ENCODE measurements at regions not wholly inside any gene's neighbourhood (a gene's known extent, or its start where the extent isn't known, plus 50 kb on each side); places are given as distances from the start of the nearest gene placed in this dataset.

DNA sequence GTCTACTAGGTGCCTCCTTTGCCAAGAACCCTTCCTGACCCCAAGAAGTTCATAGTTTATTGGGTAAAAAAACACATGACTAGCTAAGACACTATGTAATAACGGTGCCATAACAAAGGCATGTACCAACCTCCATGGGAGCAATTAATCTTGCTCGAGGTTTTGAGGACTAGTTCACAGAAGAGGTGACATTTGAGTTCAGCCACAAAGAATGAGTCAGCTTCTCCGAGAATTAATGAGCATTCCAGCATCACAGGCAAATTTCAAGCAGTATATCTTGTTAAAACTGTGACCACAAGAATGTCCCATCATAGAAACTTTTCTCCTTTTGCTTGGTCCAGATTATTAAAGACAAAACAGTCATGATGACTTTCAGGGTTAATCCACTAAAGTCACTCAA lies 113.0 kb upstream of the RAP1B start:
- FAIRE-seq (no peak), DNase-seq (ENCODE audit: insufficient read length) (no peak)
- TF ChIP-seq POLR2AphosphoS5 (IDR thresholded peaks at IDR 0.05; ENCODE audit: low read depth, low read length) (no peak), POLR2A (IDR thresholded peaks at IDR 0.05; ENCODE audit: low read depth, low read length) (no peak), TAF1 (IDR thresholded peaks at IDR 0.05; ENCODE audit: borderline replicate concordance, low read depth, low read length) (no peak)

DNA sequence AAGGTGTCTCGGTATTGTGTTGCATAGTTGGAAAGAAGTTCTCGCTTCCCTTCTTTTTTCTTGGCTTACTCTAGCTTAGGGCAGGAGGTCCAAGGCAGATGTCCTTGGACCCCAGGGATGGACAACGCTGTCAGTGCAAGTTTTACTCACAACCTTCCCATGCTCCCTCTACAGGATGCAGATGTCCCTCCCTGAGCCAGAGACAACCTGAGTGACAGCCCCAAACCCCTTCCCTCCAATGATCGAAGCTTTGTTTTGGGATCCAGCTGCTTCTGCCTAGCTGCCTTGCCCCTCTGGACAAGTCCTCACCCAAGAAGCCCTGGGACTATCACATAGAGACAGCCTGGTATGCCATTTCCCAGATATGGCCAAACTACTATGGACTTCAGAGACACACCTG lies 112.0 kb upstream of the RAP1B start:
- DNase-seq (ENCODE audit: insufficient read length) (no peak), FAIRE-seq (no peak)
- TF ChIP-seq TAF1 (IDR thresholded peaks at IDR 0.05; ENCODE audit: borderline replicate concordance, low read depth, low read length) (no peak), POLR2A (IDR thresholded peaks at IDR 0.05; ENCODE audit: low read depth, low read length) (no peak), POLR2AphosphoS5 (IDR thresholded peaks at IDR 0.05; ENCODE audit: low read depth, low read length) (no peak)

DNA sequence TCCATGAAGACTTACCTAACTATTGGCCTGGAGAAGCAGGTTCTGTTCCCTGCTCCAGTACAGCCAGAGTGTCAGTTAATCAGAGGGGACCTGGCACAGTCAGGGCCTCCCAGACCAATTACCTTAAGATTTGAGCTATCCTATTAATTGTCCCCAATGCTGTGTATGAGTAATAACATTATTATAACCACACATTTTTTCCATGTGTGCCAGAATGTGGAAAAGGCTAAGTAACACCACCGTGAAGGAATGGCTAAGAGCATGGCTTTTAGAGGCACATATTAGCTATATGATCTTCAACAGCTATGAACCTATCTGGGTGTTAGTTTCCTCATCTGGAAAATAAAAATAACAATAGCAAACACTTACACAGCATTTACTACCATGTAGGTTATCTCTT lies 111.1 kb upstream of the RAP1B start:
- FAIRE-seq: no peak
- no peak for DNase-seq (ENCODE audit: insufficient read length)
- TF ChIP-seq TAF1 (IDR thresholded peaks at IDR 0.05; ENCODE audit: borderline replicate concordance, low read depth, low read length) (no peak), POLR2AphosphoS5 (IDR thresholded peaks at IDR 0.05; ENCODE audit: low read depth, low read length) (no peak), POLR2A (IDR thresholded peaks at IDR 0.05; ENCODE audit: low read depth, low read length) (no peak)

DNA sequence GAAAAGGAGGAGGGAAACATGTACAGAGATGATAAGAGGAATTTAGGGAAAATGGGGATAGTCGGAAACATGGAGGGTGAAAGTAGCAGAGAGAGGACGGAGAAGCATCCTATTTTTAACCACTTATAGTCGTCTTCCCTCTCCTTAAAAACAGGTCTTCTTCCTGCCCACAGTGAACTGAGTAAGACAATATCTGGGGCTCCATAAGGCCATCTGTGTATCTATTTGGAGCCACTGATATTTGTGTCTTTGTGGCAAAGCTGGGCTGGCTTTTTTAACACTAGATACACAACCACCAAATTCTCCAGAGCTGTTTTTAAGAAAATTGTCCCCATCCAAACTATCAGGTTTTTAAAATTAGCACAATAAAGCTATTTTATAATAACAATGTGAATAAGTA lies 109.5 kb upstream of the RAP1B start:
- TF ChIP-seq POLR2AphosphoS5 (IDR thresholded peaks at IDR 0.05; ENCODE audit: low read depth, low read length): no peak
- TF ChIP-seq TAF1 (IDR thresholded peaks at IDR 0.05; ENCODE audit: borderline replicate concordance, low read depth, low read length): no peak
- no peak for TF ChIP-seq POLR2A (IDR thresholded peaks at IDR 0.05; ENCODE audit: low read depth, low read length)
- DNase-seq (ENCODE audit: insufficient read length): no peak
- FAIRE-seq: no peak

DNA sequence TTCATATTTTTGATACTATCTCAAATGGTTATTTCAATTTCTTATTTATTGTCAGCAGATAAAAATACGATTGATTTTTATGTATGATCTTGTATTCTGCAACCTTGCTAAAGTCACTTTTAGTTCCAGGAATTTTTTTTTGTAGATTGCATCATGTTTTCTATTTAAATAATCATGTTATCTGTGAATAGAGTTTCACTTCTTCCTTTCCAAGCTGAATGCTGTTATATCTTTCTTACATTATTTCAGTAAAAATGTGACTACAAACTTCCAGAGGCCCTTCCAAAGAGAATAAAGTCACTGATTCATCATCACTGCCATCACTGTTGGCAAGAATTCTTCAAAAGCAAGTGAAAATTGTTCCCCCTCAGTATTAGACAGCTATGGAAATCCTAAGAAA lies 104.7 kb upstream of the RAP1B start:
- DNase-seq (ENCODE audit: insufficient read length) (no peak), FAIRE-seq (no peak)
- no peak for TF ChIP-seq POLR2AphosphoS5 (IDR thresholded peaks at IDR 0.05; ENCODE audit: low read depth, low read length)
- no peak for TF ChIP-seq POLR2A (IDR thresholded peaks at IDR 0.05; ENCODE audit: low read depth, low read length)
- no peak for TF ChIP-seq TAF1 (IDR thresholded peaks at IDR 0.05; ENCODE audit: borderline replicate concordance, low read depth, low read length)

DNA sequence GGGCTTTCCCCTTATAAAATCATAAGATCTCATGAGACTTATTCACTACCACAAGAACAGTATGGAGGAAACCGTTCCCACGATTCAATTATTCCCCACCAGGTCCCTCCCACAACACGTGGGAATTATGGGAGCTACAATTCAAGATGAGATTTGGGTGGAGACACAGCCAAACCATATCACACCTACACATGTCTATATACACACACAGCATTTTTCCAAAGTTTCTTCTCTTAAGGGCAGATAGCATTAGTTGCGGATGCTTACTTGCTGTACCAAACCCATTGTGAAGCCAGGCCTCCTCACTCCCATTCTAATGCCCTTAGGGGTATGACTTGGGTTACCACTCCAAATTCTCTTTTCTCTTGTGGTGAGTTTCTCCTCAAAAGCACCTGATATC lies 104.1 kb upstream of the RAP1B start:
- no peak for TF ChIP-seq TAF1 (IDR thresholded peaks at IDR 0.05; ENCODE audit: borderline replicate concordance, low read depth, low read length)
- no peak for DNase-seq (ENCODE audit: insufficient read length)
- no peak for FAIRE-seq

DNA sequence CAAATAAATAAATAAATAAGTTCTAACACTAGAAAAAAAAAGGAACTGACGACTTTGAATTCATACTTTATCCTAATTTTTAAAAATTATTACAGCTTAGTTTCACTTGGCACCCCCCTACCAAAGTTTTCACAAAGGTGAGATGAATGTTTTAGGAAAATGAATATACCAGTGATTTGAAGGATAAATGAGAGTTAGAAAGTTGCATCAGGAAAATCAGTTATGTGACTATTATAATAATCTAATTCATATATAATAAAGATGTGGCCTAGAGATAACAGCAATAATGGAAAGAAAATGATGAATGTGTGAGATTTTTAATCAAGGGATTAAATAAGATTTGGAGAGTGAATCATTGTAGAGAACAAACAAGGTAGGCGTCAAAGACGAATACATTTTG lies 103.0 kb upstream of the RAP1B start:
- no peak for TF ChIP-seq POLR2AphosphoS5 (IDR thresholded peaks at IDR 0.05; ENCODE audit: low read depth, low read length)
- no peak for TF ChIP-seq TAF1 (IDR thresholded peaks at IDR 0.05; ENCODE audit: borderline replicate concordance, low read depth, low read length)
- TF ChIP-seq POLR2A (IDR thresholded peaks at IDR 0.05; ENCODE audit: low read depth, low read length): no peak
- DNase-seq (ENCODE audit: insufficient read length) (no peak), FAIRE-seq (no peak)

DNA sequence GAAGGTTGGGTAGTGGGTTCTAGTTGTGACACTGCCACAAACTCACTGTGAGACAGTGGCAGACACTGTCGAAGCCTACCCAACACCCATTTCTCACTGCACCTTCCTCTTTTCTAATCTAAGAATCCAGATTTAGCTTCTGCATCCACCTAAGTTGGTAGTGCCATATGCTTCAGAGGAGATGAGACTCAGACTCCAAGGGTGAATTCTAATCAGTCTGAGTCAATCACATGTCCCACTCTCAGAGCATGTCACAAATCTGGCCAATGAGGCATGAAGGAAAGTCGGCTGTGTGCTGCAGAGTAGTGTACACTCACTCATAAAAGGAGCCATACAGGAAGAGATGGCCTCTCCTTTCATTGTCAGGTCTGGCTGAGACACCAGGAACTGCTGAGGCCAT lies 102.1 kb upstream of the RAP1B start:
- TF ChIP-seq POLR2A (IDR thresholded peaks at IDR 0.05; ENCODE audit: low read depth, low read length): no peak
- TF ChIP-seq POLR2AphosphoS5 (IDR thresholded peaks at IDR 0.05; ENCODE audit: low read depth, low read length): no peak
- TF ChIP-seq TAF1 (IDR thresholded peaks at IDR 0.05; ENCODE audit: borderline replicate concordance, low read depth, low read length): no peak
- FAIRE-seq: no peak
- no peak for DNase-seq (ENCODE audit: insufficient read length)

DNA sequence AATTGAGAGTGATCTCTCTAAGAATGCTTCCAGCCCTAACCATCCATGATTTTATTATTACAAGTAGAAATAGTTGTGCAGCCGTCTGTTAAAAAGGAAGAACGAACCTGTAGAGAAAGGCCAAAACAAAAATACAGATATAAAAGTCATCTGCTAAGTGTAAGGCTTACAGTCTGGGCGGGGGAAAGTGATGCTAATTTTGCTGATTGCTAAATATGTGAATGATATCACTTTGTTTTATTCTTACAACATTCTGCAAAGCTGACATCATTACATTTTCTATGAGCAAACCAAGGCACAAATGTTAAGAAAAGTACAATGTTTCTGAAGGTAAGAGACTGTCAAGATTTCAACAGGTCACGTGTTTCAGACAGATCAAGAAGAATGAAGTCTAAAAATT lies 101.5 kb upstream of the RAP1B start:
- FAIRE-seq (no peak), DNase-seq (ENCODE audit: insufficient read length) (no peak)
- TF ChIP-seq POLR2A (IDR thresholded peaks at IDR 0.05; ENCODE audit: low read depth, low read length): no peak
- TF ChIP-seq POLR2AphosphoS5 (IDR thresholded peaks at IDR 0.05; ENCODE audit: low read depth, low read length): no peak
- no peak for TF ChIP-seq TAF1 (IDR thresholded peaks at IDR 0.05; ENCODE audit: borderline replicate concordance, low read depth, low read length)

DNA sequence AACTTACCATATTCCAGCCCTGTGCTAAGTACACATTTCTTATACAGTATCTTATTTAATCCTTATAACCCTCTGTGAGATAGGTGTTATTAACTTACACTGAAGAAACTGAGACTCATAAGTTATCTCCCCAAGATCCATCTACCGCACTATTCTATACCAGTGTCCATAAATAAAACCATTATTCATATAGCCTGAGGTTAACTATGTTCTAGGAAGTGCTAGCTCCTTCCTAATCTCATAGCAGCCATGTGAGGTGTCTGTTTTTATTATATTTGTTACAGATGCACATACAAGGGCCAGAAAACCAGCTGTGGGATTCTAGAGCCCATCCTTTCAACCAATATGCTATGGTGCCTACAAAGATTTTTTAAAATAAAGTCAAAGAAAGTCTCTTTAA lies 100.3 kb upstream of the RAP1B start:
- FAIRE-seq (no peak), DNase-seq (ENCODE audit: insufficient read length) (no peak)
- TF ChIP-seq POLR2AphosphoS5 (IDR thresholded peaks at IDR 0.05; ENCODE audit: low read depth, low read length) (no peak), POLR2A (IDR thresholded peaks at IDR 0.05; ENCODE audit: low read depth, low read length) (no peak), TAF1 (IDR thresholded peaks at IDR 0.05; ENCODE audit: borderline replicate concordance, low read depth, low read length) (no peak)

DNA sequence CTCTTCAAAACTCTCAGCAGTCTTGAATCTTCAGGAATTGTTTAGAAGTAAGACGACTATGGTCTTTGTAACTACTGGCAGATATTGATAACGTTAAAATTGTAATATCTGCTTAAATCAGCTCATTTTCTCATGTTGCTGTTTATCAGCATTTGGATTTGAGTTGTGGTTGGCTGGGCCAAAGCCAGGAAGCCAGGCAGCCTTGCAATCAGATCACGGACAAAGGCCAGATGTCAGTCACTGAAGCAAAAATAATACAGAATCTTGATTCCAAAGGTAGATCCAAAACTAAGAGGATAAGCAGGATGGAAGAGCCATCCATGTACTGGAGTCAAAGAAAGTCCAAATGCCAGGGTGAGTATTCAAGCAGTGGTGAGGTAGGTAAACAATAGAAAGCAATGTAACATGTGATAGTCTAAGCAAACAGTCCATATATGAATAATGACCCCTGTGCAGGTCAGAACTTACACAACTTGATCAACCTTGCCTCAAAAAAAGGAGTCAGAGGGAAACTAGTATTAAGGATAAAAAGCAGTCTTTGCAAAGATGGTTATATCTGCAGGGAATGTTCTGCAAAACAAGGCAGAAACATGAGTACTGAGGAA lies 95.8 kb upstream of the RAP1B start:
- DNase-seq (ENCODE audit: insufficient read length) (no peak), FAIRE-seq (no peak)

DNA sequence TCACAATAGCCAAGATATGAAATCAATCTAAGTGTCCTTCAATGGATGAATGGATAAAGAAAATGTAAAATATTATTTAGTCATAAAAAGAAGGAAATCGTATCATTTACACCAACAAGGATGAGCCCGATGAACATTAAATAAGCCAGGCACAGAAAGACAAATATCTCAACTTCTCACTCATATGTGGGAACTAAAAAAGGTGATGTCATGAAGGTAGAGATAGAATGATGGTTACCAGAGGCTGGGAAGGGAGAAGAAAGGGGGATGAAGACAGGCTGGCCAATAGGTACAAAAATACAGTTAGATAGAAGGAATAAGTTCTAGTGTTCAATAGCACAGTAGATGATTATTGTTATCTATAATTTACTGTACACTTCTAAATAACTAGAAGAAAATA lies 94.9 kb upstream of the RAP1B start:
- FAIRE-seq (no peak), DNase-seq (ENCODE audit: insufficient read length) (no peak)
- no peak for TF ChIP-seq POLR2A (IDR thresholded peaks at IDR 0.05; ENCODE audit: low read depth, low read length)
- no peak for TF ChIP-seq TAF1 (IDR thresholded peaks at IDR 0.05; ENCODE audit: borderline replicate concordance, low read depth, low read length)
- TF ChIP-seq POLR2AphosphoS5 (IDR thresholded peaks at IDR 0.05; ENCODE audit: low read depth, low read length): no peak

More for the DNA sequence above, 95.8 kb upstream of the RAP1B start:
- TF ChIP-seq POLR2AphosphoS5 (IDR thresholded peaks at IDR 0.05; ENCODE audit: low read depth, low read length) (no peak), TAF1 (IDR thresholded peaks at IDR 0.05; ENCODE audit: borderline replicate concordance, low read depth, low read length) (no peak), POLR2A (IDR thresholded peaks at IDR 0.05; ENCODE audit: low read depth, low read length) (no peak)

Data from GM12892 (cell line).